ENCODE measurements at regions not wholly inside any gene's neighbourhood (a gene's known extent, or its start where the extent isn't known, plus 50 kb on each side); places are given as distances from the start of the nearest gene placed in this dataset.

- Histone ChIP-seq H3K27ac (ENCODE audit: low read length) (no peak overlapping the region), H3K36me3 (ENCODE audit: insufficient read depth, low read length) (no peaks in the 10 kb centered on the region), H3K27me3 (ENCODE audit: insufficient read depth, low read depth, low read length) (no peaks in the 10 kb centered on the region), H3K4me3 (ENCODE audit: low read length) (no peak overlapping the region), H3K9ac (ENCODE audit: low read length) (no peak overlapping the region), H3K9me3 (ENCODE audit: low read length) (no peaks in the 10 kb centered on the region), H3K9me2 (ENCODE audit: insufficient read depth, low read length) (no peaks in the 10 kb centered on the region), H2AFZ (ENCODE audit: low read depth, low read length) (no peak overlapping the region), H3K4me2 (ENCODE audit: low read length) (no peak overlapping the region), H3F3A (ENCODE audit: insufficient read depth, low read length, poor library complexity, severe bottlenecking) (no peaks in the 10 kb centered on the region), H4K20me1 (ENCODE audit: insufficient read depth) (no peaks in the 10 kb centered on the region), H3K79me2 (replicated peaks; ENCODE audit: insufficient read depth, low read length) (no peaks in the 10 kb centered on the region)
- TF ChIP-seq EP300 (conservative IDR thresholded peaks at IDR 0.05; ENCODE audit: poor library complexity, severe bottlenecking) (no peak), SMC3 (conservative IDR thresholded peaks at IDR 0.05; ENCODE audit: poor library complexity) (no peak), RAD21 (conservative IDR thresholded peaks at IDR 0.05) (no peak), TAF1 (IDR thresholded peaks at IDR 0.05; ENCODE audit: low read depth) (no peak), POLR2AphosphoS5 (IDR thresholded peaks at IDR 0.05) (no peak), REST (IDR thresholded peaks at IDR 0.05; ENCODE audit: borderline replicate concordance) (no peak), MXI1 (conservative IDR thresholded peaks at IDR 0.05; ENCODE audit: poor library complexity, severe bottlenecking) (no peak), EZH2 (IDR thresholded peaks at IDR 0.05; ENCODE audit: borderline replicate concordance, insufficient read depth, low read length, poor library complexity, severe bottlenecking) (no peak), CTCF (IDR thresholded peaks at IDR 0.05; ENCODE audit: poor library complexity, severe bottlenecking) (no peak)
Measured at GRCh38 chr15:87576486-87577176, 679.9 kb downstream of the NTRK3 start.

- Histone ChIP-seq H4K20me1 (ENCODE audit: insufficient read depth) (no peaks in the 10 kb centered on the region), H3K9me3 (ENCODE audit: low read length) (no peaks in the 10 kb centered on the region), H3K9ac (ENCODE audit: low read length) (no peak overlapping the region), H3K27ac (ENCODE audit: low read length) (no peak overlapping the region), H3K79me2 (replicated peaks; ENCODE audit: insufficient read depth, low read length) (no peaks in the 10 kb centered on the region), H3K9me2 (ENCODE audit: insufficient read depth, low read length) (no peaks in the 10 kb centered on the region), H3K4me3 (ENCODE audit: low read length) (no peak overlapping the region), H3K27me3 (ENCODE audit: insufficient read depth, low read depth, low read length) (no peaks in the 10 kb centered on the region), H3F3A (ENCODE audit: insufficient read depth, low read length, poor library complexity, severe bottlenecking) (no peaks in the 10 kb centered on the region), H3K4me2 (ENCODE audit: low read length) (no peak overlapping the region), H3K36me3 (ENCODE audit: insufficient read depth, low read length) (no peaks in the 10 kb centered on the region), H2AFZ (ENCODE audit: low read depth, low read length) (no peak overlapping the region)
- TF ChIP-seq MXI1 (conservative IDR thresholded peaks at IDR 0.05; ENCODE audit: poor library complexity, severe bottlenecking) (no peak), REST (IDR thresholded peaks at IDR 0.05; ENCODE audit: borderline replicate concordance) (no peak), TAF1 (IDR thresholded peaks at IDR 0.05; ENCODE audit: low read depth) (no peak), POLR2AphosphoS5 (IDR thresholded peaks at IDR 0.05) (no peak), SMC3 (conservative IDR thresholded peaks at IDR 0.05; ENCODE audit: poor library complexity) (no peak), CTCF (IDR thresholded peaks at IDR 0.05; ENCODE audit: poor library complexity, severe bottlenecking) (no peak), RAD21 (conservative IDR thresholded peaks at IDR 0.05) (no peak), EZH2 (IDR thresholded peaks at IDR 0.05; ENCODE audit: borderline replicate concordance, insufficient read depth, low read length, poor library complexity, severe bottlenecking) (no peak), EP300 (conservative IDR thresholded peaks at IDR 0.05; ENCODE audit: poor library complexity, severe bottlenecking) (no peak)
Measured at GRCh38 chr15:87575896-87576473, 680.6 kb downstream of the NTRK3 start.

Data from neural cell (in vitro differentiated cells).